ENCODE measurements at regions not wholly inside any gene's neighbourhood (a gene's known extent, or its start where the extent isn't known, plus 50 kb on each side); places are given as distances from the start of the nearest gene placed in this dataset.
"Not testable (repeated sequence)": the region's sequence is repeated elsewhere in the genome, so short reads cannot be mapped to it uniquely, and the experiment has no call there.

DNA sequence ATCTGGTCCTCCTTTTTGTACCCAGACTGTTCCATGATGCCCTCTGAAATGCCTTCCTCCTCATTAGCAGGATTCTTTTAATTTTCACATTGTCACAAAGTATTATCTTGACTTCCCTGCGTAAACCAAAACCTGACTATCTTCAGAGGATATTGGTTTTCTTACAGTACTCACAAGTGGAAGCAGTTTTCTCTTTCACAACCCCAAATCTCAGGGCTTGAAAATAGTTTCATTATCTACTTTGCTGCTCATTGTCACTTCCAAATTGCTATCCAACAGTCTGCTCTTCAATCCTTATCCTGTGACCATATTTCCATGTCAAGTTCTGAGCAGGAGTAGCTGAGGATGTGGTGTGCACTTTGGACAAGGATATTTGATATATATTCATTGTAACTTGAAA, 324.1 kb downstream of the FAM170A start:
- Histone ChIP-seq H3K4me3 (ENCODE audit: low read depth, low read length) (no peak overlapping the region), H3K36me3 (no peaks in the 10 kb centered on the region), H3K27ac (no peak overlapping the region), H3K9me3 (ENCODE audit: severe bottlenecking) (no peaks in the 10 kb centered on the region), H3K27me3 (ENCODE audit: insufficient read depth, low read depth, severe bottlenecking) (no peaks in the 10 kb centered on the region)
- TF ChIP-seq, protein P1, sequence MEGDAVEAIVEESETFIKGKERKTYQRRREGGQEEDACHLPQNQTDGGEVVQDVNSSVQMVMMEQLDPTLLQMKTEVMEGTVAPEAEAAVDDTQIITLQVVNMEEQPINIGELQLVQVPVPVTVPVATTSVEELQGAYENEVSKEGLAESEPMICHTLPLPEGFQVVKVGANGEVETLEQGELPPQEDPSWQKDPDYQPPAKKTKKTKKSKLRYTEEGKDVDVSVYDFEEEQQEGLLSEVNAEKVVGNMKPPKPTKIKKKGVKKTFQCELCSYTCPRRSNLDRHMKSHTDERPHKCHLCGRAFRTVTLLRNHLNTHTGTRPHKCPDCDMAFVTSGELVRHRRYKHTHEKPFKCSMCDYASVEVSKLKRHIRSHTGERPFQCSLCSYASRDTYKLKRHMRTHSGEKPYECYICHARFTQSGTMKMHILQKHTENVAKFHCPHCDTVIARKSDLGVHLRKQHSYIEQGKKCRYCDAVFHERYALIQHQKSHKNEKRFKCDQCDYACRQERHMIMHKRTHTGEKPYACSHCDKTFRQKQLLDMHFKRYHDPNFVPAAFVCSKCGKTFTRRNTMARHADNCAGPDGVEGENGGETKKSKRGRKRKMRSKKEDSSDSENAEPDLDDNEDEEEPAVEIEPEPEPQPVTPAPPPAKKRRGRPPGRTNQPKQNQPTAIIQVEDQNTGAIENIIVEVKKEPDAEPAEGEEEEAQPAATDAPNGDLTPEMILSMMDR (IDR thresholded peaks at IDR 0.05; ENCODE audit: low read depth, low read length): no peak
- no peak for DNase-seq

DNA sequence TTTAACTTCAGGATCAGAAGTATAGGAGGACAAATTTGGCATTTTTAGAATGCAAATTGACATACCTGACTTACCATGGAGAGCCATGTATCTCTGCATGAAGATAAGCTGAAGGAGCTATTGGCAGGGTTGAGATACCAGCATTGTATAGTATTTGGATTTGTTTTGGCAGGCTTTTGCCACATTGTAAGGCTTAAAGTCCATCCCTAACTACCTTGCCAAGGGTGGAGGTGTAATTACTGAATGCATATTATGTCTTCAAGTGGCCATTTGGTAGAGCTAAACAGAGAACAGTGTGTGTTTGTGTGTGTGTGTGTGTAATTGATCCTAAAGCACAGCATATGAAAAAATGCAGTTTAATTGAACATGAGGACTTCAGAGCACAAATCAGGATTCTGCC, 324.7 kb downstream of the FAM170A start:
- no peak for DNase-seq
- H3K4me3 ChIP-seq (ENCODE audit: low read depth, low read length): no peak overlapping the region
- H3K27ac ChIP-seq: no peak overlapping the region
- no peaks in the 10 kb centered on the region for H3K27me3 ChIP-seq (ENCODE audit: insufficient read depth, low read depth, severe bottlenecking)
- H3K36me3 ChIP-seq: no peaks in the 10 kb centered on the region
- no peaks in the 10 kb centered on the region for H3K9me3 ChIP-seq (ENCODE audit: severe bottlenecking)
- TF ChIP-seq, protein P1 (IDR thresholded peaks at IDR 0.05; ENCODE audit: low read depth, low read length): no peak

DNA sequence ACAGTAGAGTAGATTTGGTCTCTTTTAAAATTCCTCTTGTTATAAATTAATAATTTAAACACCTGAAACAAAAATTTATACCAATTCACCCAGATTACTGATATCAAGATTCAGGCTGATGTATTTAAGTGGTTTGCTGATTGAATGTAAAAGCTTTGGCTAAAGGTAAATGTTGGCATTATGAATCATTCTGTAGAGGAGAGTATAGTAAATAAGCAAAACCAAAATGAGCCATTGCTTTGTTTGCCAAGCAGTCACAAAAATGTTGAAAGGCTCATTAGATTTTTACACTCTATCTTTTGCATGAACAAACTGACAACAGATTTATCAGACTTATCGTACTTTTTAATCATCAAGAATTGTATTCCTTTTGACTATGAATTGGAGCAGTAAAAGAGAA, 332.6 kb downstream of the FAM170A start:
- Histone ChIP-seq H3K9me3 (ENCODE audit: severe bottlenecking) (no peaks in the 10 kb centered on the region), H3K36me3 (no peaks in the 10 kb centered on the region), H3K27ac (no peak overlapping the region), H3K27me3 (ENCODE audit: insufficient read depth, low read depth, severe bottlenecking) (no peaks in the 10 kb centered on the region), H3K4me3 (ENCODE audit: low read depth, low read length) (no peak overlapping the region)
- no peak for DNase-seq
- TF ChIP-seq, protein P1 (IDR thresholded peaks at IDR 0.05; ENCODE audit: low read depth, low read length): no peak

DNA sequence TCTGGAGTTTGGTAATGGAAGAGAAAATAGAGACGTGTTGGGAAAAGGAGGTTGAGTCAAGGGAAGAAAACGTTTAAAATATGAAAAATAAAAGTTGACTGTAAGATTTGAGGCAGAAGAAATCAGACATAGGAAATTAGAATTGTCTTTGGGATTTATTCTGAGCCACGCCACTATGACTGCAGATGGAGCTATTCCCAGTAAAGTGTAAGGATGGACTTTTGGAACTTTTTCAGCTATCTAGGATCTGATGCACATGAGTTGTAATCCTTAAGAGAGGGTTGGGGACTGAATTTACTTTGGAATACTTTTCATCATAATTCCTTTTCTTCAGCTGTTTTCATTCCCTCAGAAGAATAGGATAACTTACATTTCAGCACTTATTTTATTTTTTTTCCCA, 336.7 kb downstream of the FAM170A start:
- Histone ChIP-seq H3K27ac (no peak overlapping the region), H3K27me3 (ENCODE audit: insufficient read depth, low read depth, severe bottlenecking) (no peaks in the 10 kb centered on the region), H3K4me3 (ENCODE audit: low read depth, low read length) (no peak overlapping the region), H3K9me3 (ENCODE audit: severe bottlenecking) (no peaks in the 10 kb centered on the region), H3K36me3 (no peaks in the 10 kb centered on the region)
- no peak for DNase-seq
- TF ChIP-seq, protein P1 (IDR thresholded peaks at IDR 0.05; ENCODE audit: low read depth, low read length): no peak

DNA sequence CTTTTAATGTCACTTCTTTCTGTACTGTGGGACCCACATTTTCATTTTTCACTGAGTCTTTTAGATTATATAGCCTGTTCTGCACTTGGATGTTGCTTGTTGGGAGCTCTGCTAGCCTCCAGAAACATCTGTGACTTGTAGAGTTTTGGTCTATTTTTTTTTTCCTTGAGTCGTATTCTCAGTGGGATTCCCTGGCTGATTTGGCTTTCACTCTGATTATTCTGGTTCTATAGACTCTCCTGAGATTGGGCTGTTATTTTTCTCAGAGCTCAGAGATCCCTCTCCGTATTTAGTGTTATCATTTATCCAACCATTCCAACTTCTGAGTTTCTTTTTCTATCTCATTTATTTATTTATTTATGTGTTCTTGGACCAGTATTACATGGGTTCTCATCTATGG, 339.3 kb downstream of the FAM170A start:
- Histone ChIP-seq H3K9me3 (ENCODE audit: severe bottlenecking) (no peaks in the 10 kb centered on the region), H3K27ac (no peak overlapping the region), H3K27me3 (ENCODE audit: insufficient read depth, low read depth, severe bottlenecking) (no peaks in the 10 kb centered on the region), H3K4me3 (ENCODE audit: low read depth, low read length) (no peak overlapping the region), H3K36me3 (no peaks in the 10 kb centered on the region)
- TF ChIP-seq, protein P1 (IDR thresholded peaks at IDR 0.05; ENCODE audit: low read depth, low read length): no peak
- no peak for DNase-seq

DNA sequence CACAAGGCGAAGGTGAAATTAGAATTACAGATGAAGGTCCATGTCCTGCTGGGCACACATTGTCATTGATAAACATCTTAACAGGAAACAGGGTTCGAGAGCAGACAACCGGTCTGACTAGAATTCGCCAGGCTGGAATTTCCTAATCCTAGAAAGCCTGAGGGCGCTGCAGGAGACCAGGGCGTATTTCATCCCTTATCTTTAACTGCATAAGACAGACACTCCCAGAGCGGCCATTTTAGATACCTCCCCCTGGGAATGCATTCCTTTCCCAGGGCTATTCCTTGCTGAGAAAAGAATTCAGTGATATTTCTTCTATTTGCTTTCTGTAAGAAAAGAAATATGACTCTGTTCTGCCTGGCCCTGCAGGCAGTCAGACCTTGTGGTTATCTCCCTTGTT, 357.7 kb downstream of the FAM170A start:
- not testable (repeated sequence) for H3K36me3 ChIP-seq; H3K4me3 ChIP-seq (ENCODE audit: low read depth, low read length); H3K27me3 ChIP-seq (ENCODE audit: insufficient read depth, low read depth, severe bottlenecking); H3K9me3 ChIP-seq (ENCODE audit: severe bottlenecking); DNase-seq; H3K27ac ChIP-seq

All from WERI-Rb-1 (cell line).